ENCODE measurements at regions not wholly inside any gene's neighbourhood (a gene's known extent, or its start where the extent isn't known, plus 50 kb on each side); places are given as distances from the start of the nearest gene placed in this dataset.

DNA sequence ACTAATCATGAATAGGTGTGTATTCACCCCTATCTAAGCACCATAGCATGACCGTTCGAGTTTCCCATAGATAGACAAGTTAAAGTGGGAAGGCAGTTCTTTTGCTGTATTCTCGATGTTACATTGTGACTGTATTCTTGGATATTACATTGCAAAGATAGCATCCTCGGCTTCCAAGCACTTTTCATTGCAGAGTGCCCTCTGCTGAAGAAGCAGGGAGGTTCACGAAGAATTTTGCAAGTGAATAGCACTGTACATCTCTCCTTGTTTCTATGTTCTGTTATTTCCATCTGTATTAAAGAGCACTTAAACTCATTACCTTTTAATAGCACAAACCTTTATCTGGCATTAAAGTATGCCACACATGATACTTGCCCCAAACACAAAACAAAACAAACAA, 426.7 kb upstream of the ARX start:
- TF ChIP-seq, protein P1, sequence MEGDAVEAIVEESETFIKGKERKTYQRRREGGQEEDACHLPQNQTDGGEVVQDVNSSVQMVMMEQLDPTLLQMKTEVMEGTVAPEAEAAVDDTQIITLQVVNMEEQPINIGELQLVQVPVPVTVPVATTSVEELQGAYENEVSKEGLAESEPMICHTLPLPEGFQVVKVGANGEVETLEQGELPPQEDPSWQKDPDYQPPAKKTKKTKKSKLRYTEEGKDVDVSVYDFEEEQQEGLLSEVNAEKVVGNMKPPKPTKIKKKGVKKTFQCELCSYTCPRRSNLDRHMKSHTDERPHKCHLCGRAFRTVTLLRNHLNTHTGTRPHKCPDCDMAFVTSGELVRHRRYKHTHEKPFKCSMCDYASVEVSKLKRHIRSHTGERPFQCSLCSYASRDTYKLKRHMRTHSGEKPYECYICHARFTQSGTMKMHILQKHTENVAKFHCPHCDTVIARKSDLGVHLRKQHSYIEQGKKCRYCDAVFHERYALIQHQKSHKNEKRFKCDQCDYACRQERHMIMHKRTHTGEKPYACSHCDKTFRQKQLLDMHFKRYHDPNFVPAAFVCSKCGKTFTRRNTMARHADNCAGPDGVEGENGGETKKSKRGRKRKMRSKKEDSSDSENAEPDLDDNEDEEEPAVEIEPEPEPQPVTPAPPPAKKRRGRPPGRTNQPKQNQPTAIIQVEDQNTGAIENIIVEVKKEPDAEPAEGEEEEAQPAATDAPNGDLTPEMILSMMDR (IDR thresholded peaks at IDR 0.05; ENCODE audit: insufficient read depth, low read length, poor library complexity, severe bottlenecking) = no peak
- TF ChIP-seq EZH2phosphoT487 (conservative IDR thresholded peaks at IDR 0.05; ENCODE audit: low read length) = no peak
